K562 (cell line): ENCODE measurements at regions not wholly inside any gene's neighbourhood (a gene's known extent, or its start where the extent isn't known, plus 50 kb on each side); places are given as distances from the start of the nearest gene placed in this dataset.
A peak's percentile ranks its signal among the peaks of the same experiment; 100 is the strongest.

Source experiments
- EP300 ChIP-seq: IDR thresholded peaks from 2 replicates; pipeline ENCODE4 v1.6.1; 2012; ENCODE audit warnings: low read length, improper control_type of control experiment
- GABPA ChIP-seq: fragments of 200-800 bp; sonication (Bioruptor generic); conservative IDR thresholded peaks from 2 replicates; pipeline ENCODE4 v1.6.1; 2016; ENCODE audit warnings: low read depth, missing genetic modification characterization, missing compliant biosample characterization
- HMG20B ChIP-seq: fragments of 250-450 bp; sonication (Bioruptor Pico); IDR thresholded peaks from 2 replicates; pipeline ENCODE4 v1.5.0; 2021; ENCODE audit warnings: mild to moderate bottlenecking
- IRF2 ChIP-seq: sonication (generic); formaldehyde crosslinking; IDR thresholded peaks from 2 replicates; pipeline ENCODE4 v1.8.1; 2022; ENCODE audit warnings: mild to moderate bottlenecking, missing genetic modification reagents
- MYBL2 ChIP-seq, 2 experiments: fragments of 450-650 bp in 1 of 2; sonication (generic) in 1 of 2; formaldehyde crosslinking in 1 of 2; IDR thresholded peaks; 2 replicates each; pipeline versions ENCODE4 v1.6.1 to v1.8.1; 2017 to 2022; ENCODE audit warnings: borderline replicate concordance in 1 of 2, inconsistent platforms in 1 of 2, low read depth in 1 of 2, mild to moderate bottlenecking in 1 of 2, missing genetic modification reagents in 1 of 2, moderate library complexity in 1 of 2
- NR2C1 ChIP-seq, 2 experiments: fragments of 450-650 bp; IDR thresholded peaks; 2 replicates each; pipeline ENCODE4 v1.6.1; 2017; ENCODE audit warnings: mild to moderate bottlenecking in 2 of 2, antibody characterized with exemption in 1 of 2, inconsistent platforms in 1 of 2, missing compliant biosample characterization in 1 of 2, missing genetic modification characterization in 1 of 2
- NR2C2 ChIP-seq, 2 experiments: fragments of 200-800 bp in 1 of 2; sonication (Bioruptor generic) in 1 of 2; sonication (generic) in 1 of 2; formaldehyde crosslinking in 1 of 2; IDR thresholded peaks; 2 replicates each; pipeline versions ENCODE4 v1.6.1 to v1.8.0; 2016 to 2022; ENCODE audit warnings: mild to moderate bottlenecking in 1 of 2, missing compliant biosample characterization in 1 of 2, missing genetic modification characterization in 1 of 2, missing genetic modification reagents in 1 of 2
- PHB2 ChIP-seq: fragments of 450-650 bp; IDR thresholded peaks from 2 replicates; pipeline ENCODE4 v1.6.1; 2017; ENCODE audit warnings: low read depth
- RBM17 ChIP-seq: fragments of 200-400 bp; formaldehyde crosslinking; IDR thresholded peaks from 2 replicates; pipeline ENCODE4 v1.6.1; 2017; ENCODE audit warnings: low read depth, mild to moderate bottlenecking, low read length, borderline replicate concordance
- SMC3 ChIP-seq: conservative IDR thresholded peaks from 2 replicates; pipeline ENCODE4 v1.6.1; 2011; ENCODE audit warnings: low read depth, low read length, improper control_type of control experiment; ENCODE audit not compliant: insufficient read depth
- TFAM ChIP-seq: fragments of 250-450 bp; sonication (Bioruptor Pico); conservative IDR thresholded peaks from 2 replicates; pipeline ENCODE4 v1.5.0; 2021; ENCODE audit warnings: mild to moderate bottlenecking, moderate library complexity
- TSC22D4 ChIP-seq: fragments of 450-650 bp; IDR thresholded peaks from 2 replicates; pipeline ENCODE4 v1.6.1; 2016; ENCODE audit warnings: missing genetic modification characterization, missing biosample characterization, control low read depth
- TF ChIP-seq, protein P1 (sequence below), 2 experiments: fragments of 450-650 bp in 1 of 2; sonication (generic) in 1 of 2; formaldehyde crosslinking in 1 of 2; IDR thresholded peaks in 1 of 2; conservative IDR thresholded peaks in 1 of 2; 2 replicates each; pipeline versions ENCODE4 v1.6.1 to v1.8.1; 2016 to 2023; ENCODE audit warnings: mild to moderate bottlenecking in 2 of 2, moderate library complexity in 2 of 2, inconsistent platforms in 1 of 2, missing genetic modification reagents in 1 of 2
- TF ChIP-seq, protein P2 (sequence below): fragments of 450-650 bp; IDR thresholded peaks from 2 replicates; pipeline ENCODE4 v1.6.1; 2016; ENCODE audit warnings: antibody characterized with exemption
- TF ChIP-seq, protein P3 (sequence below): sonication (generic); formaldehyde crosslinking; IDR thresholded peaks from 2 replicates; pipeline ENCODE4 v1.9.0; 2022; ENCODE audit warnings: mild to moderate bottlenecking, missing genetic modification reagents
- TF ChIP-seq, protein P4 (sequence below): fragments of 450-650 bp; IDR thresholded peaks from 2 replicates; pipeline ENCODE4 v1.6.1; 2018; ENCODE audit not compliant: partially characterized antibody
- TF ChIP-seq, protein P5 (sequence below), 2 experiments: fragments of 250-450 bp in 1 of 2; fragments of 450-650 bp in 1 of 2; sonication (Bioruptor Pico) in 1 of 2; IDR thresholded peaks; 2 replicates each; pipeline versions ENCODE4 v1.6.1 to v1.8.0; 2016 to 2021; ENCODE audit warnings: mild to moderate bottlenecking in 2 of 2, moderate library complexity in 2 of 2, missing compliant biosample characterization in 1 of 2, missing genetic modification characterization in 1 of 2
- TF ChIP-seq, protein P6 (sequence below): fragments of 250-450 bp; sonication (Bioruptor Pico); IDR thresholded peaks from 2 replicates; pipeline ENCODE4 v1.8.0; 2022; ENCODE audit warnings: moderate library complexity, mild to moderate bottlenecking, inconsistent platforms

DNA sequence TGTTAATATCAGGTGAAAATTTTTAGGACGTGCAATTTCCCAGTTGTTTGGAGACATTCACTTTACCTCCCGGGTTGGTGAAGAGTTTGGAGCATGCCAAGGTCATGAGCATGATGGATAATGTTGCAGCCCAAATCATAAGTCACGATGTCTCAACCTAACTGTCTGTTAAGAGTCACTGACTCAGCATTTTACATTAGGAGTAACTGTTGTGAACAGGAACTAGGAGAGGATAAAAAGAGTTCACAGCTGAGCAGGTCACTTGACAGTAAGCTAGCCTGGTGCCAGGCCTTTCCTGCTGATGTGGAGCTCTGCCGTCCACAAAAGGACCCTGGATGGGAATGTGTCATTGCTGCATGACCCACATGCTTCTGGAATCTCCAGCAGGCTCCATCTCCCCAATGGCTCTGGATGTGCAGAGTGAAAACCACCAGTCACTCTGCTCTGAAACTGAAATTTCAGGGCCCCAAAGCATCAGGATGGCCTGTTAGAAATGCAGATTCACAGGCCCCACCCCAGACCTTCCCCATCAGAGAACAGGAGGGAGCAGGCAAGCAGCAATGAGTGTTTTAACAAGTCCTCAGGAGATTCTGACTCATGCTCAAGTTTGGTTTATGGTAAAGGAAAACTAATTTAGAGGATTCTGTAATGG lies 371.6 kb upstream of the MAF start (continued):
- TF ChIP-seq, protein P1, sequence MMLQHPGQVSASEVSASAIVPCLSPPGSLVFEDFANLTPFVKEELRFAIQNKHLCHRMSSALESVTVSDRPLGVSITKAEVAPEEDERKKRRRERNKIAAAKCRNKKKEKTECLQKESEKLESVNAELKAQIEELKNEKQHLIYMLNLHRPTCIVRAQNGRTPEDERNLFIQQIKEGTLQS (IDR thresholded peaks at IDR 0.05): peak; percentile 62
- TF ChIP-seq, protein P1 (CRISPR knock-in tag; conservative IDR thresholded peaks at IDR 0.05): no peak
- 0 out of 2 replicates have a peak, but pooled peaks have one; percentile 31 for TF ChIP-seq HMG20B (CRISPR knock-in tag)
- TF ChIP-seq TSC22D4 (tag): no peak
- no peak for TF ChIP-seq IRF2
- 0 out of 2 replicates have a peak, but pooled peaks have one; percentile 9 for TF ChIP-seq GABPA
- TF ChIP-seq, protein P2, sequence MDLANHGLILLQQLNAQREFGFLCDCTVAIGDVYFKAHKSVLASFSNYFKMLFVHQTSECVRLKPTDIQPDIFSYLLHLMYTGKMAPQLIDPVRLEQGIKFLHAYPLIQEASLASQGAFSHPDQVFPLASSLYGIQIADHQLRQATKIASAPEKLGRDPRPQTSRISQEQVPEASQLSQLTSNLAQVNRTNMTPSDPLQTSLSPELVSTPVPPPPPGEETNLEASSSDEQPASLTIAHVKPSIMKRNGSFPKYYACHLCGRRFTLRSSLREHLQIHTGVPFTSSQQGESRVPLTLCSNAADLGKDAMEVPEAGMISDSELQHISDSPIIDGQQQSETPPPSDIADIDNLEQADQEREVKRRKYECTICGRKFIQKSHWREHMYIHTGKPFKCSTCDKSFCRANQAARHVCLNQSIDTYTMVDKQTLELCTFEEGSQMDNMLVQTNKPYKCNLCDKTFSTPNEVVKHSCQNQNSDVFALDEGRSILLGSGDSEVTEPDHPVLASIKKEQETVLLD: no peak
- TF ChIP-seq, protein P3, sequence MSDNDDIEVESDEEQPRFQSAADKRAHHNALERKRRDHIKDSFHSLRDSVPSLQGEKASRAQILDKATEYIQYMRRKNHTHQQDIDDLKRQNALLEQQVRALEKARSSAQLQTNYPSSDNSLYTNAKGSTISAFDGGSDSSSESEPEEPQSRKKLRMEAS (CRISPR knock-in tag): no peak
- TF ChIP-seq MYBL2 (IDR thresholded peaks at IDR 0.05; ENCODE audit: low read depth): no peak
- TF ChIP-seq MYBL2 (CRISPR knock-in tag; IDR thresholded peaks at IDR 0.05; ENCODE audit: borderline replicate concordance): no peak
- TF ChIP-seq NR2C1 (IDR thresholded peaks at IDR 0.05): peak; percentile 36; the same call in 1 of the 2 replicates
- TF ChIP-seq NR2C1 (tag; IDR thresholded peaks at IDR 0.05): peak; percentile 75
- TF ChIP-seq PHB2: no peak
- TF ChIP-seq, protein P4, sequence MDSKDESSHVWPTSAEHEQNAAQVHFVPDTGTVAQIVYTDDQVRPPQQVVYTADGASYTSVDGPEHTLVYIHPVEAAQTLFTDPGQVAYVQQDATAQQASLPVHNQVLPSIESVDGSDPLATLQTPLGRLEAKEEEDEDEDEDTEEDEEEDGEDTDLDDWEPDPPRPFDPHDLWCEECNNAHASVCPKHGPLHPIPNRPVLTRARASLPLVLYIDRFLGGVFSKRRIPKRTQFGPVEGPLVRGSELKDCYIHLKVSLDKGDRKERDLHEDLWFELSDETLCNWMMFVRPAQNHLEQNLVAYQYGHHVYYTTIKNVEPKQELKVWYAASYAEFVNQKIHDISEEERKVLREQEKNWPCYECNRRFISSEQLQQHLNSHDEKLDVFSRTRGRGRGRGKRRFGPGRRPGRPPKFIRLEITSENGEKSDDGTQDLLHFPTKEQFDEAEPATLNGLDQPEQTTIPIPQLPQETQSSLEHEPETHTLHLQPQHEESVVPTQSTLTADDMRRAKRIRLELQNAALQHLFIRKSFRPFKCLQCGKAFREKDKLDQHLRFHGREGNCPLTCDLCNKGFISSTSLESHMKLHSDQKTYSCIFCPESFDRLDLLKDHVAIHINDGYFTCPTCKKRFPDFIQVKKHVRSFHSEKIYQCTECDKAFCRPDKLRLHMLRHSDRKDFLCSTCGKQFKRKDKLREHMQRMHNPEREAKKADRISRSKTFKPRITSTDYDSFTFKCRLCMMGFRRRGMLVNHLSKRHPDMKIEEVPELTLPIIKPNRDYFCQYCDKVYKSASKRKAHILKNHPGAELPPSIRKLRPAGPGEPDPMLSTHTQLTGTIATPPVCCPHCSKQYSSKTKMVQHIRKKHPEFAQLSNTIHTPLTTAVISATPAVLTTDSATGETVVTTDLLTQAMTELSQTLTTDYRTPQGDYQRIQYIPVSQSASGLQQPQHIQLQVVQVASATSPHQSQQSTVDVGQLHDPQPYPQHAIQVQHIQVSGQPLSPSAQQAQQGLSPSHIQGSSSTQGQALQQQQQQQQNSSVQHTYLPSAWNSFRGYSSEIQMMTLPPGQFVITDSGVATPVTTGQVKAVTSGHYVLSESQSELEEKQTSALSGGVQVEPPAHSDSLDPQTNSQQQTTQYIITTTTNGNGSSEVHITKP: peak; percentile 69
- TF ChIP-seq, protein P5, sequence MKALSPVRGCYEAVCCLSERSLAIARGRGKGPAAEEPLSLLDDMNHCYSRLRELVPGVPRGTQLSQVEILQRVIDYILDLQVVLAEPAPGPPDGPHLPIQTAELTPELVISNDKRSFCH (CRISPR knock-in tag; IDR thresholded peaks at IDR 0.05): peak; percentile 69; the same call in 1 of the 2 replicates
- TF ChIP-seq, protein P5 (tag; IDR thresholded peaks at IDR 0.05): no peak
- no peak for TF ChIP-seq RBM17
- TF ChIP-seq NR2C2 (CRISPR knock-in tag; IDR thresholded peaks at IDR 0.05): no peak
- TF ChIP-seq NR2C2 (tag; IDR thresholded peaks at IDR 0.05): peak; percentile 85
- TF ChIP-seq, protein P6, sequence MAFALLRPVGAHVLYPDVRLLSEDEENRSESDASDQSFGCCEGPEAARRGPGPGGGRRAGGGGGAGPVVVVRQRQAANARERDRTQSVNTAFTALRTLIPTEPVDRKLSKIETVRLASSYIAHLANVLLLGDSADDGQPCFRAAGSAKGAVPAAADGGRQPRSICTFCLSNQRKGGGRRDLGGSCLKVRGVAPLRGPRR (CRISPR knock-in tag): peak; percentile 15; the same call in 1 of the 2 replicates
- TF ChIP-seq SMC3: no peak
- no peak for TF ChIP-seq TFAM
- TF ChIP-seq EP300: peak; percentile 92
